K562 (cell line): ENCODE measurements at regions not wholly inside any gene's neighbourhood (a gene's known extent, or its start where the extent isn't known, plus 50 kb on each side); places are given as distances from the start of the nearest gene placed in this dataset.

Source experiments
- CHD1 ChIP-seq: fragments of 200-600 bp; sonication (generic); IDR thresholded peaks from one replicate; pipeline ENCODE4 v1.6.1; 2012; ENCODE audit warnings: mild to moderate bottlenecking, moderate library complexity, low read length, inconsistent platforms
- CLOCK ChIP-seq: fragments of 250-450 bp; sonication (Bioruptor Pico); IDR thresholded peaks from 2 replicates; pipeline ENCODE4 v1.4.0; 2020; ENCODE audit warnings: mild to moderate bottlenecking, moderate library complexity, borderline replicate concordance
- CSDE1 ChIP-seq, 2 experiments: fragments of 450-650 bp; IDR thresholded peaks; 2 replicates each; pipeline ENCODE4 v1.6.1; 2016; ENCODE audit warnings: mild to moderate bottlenecking in 1 of 2
- HBP1 ChIP-seq: fragments of 450-650 bp; formaldehyde crosslinking; IDR thresholded peaks from 2 replicates; pipeline ENCODE4 v1.4.0; 2022; ENCODE audit warnings: missing genetic modification characterization
- MLLT1 ChIP-seq, 2 experiments: fragments of 450-650 bp; IDR thresholded peaks; 2 replicates each; pipeline ENCODE4 v1.6.1; 2016
- NFXL1 ChIP-seq: fragments of 450-650 bp; formaldehyde crosslinking; IDR thresholded peaks from 2 replicates; pipeline ENCODE4 v1.4.0; 2021; ENCODE audit warnings: mild to moderate bottlenecking
- NKRF ChIP-seq: fragments of 450-650 bp; IDR thresholded peaks from 2 replicates; pipeline ENCODE4 v1.6.1; 2016; ENCODE audit warnings: borderline replicate concordance
- RHOXF2B ChIP-seq: fragments of 250-450 bp; sonication (Bioruptor Pico); conservative IDR thresholded peaks from 2 replicates; pipeline ENCODE4 v1.5.1; 2021
- SAFB2 ChIP-seq: fragments of 200-400 bp; formaldehyde crosslinking; IDR thresholded peaks from 2 replicates; pipeline ENCODE4 v1.6.1; 2018; ENCODE audit warnings: borderline replicate concordance, low read length, low read depth, moderate library complexity; ENCODE audit not compliant: severe bottlenecking
- TEAD2 ChIP-seq: fragments of 450-650 bp; IDR thresholded peaks from 2 replicates; pipeline ENCODE4 v1.6.1; 2016; ENCODE audit warnings: missing genetic modification characterization, control low read depth, missing compliant biosample characterization
- THAP12 ChIP-seq: fragments of 250-450 bp; sonication (Bioruptor Pico); IDR thresholded peaks from 2 replicates; pipeline ENCODE4 v1.9.0; 2021; ENCODE audit warnings: mild to moderate bottlenecking, inconsistent platforms
- TRIM25 ChIP-seq: fragments of 450-650 bp; IDR thresholded peaks from 2 replicates; pipeline ENCODE4 v1.7.0; 2016; ENCODE audit warnings: borderline replicate concordance
- ZNF780A ChIP-seq: fragments of 250-450 bp; sonication (Bioruptor Pico); IDR thresholded peaks from 2 replicates; pipeline ENCODE4 v1.5.0; 2021; ENCODE audit warnings: mild to moderate bottlenecking

- TF ChIP-seq HBP1 (CRISPR knock-in tag) (peak; percentile 97), MLLT1 (IDR thresholded peaks at IDR 0.05) (no peak), SAFB2 (no peak), THAP12 (CRISPR knock-in tag) (no peak; the same call in 1 of the 2 replicates), NKRF (peak; percentile 86; the same call in 1 of the 2 replicates), RHOXF2B (CRISPR knock-in tag) (no peak), NFXL1 (CRISPR knock-in tag) (peak; percentile 66), ZNF780A (CRISPR knock-in tag) (peak; percentile 47; the same call in 1 of the 2 replicates), CSDE1 (IDR thresholded peaks at IDR 0.05) (no peak), TEAD2 (tag) (no peak), CHD1 (no peak), TRIM25 (no peak), CLOCK (CRISPR knock-in tag) (peak; percentile 91; the same call in 1 of the 2 replicates)
Measured at GRCh38 chr22:22168190-22168940, 76.2 kb upstream of the VPREB1 start (continued).
